HG02884 (cell line): ENCODE measurements at regions not wholly inside any gene's neighbourhood (a gene's known extent, or its start where the extent isn't known, plus 50 kb on each side); places are given as distances from the start of the nearest gene placed in this dataset.
"Not testable (repeated sequence)": the region's sequence is repeated elsewhere in the genome, so short reads cannot be mapped to it uniquely, and the experiment has no call there.

ENCODE experiments used
- ATAC-seq: cut with Tn5 transposase; IDR thresholded peaks from one replicate; pipeline ENCODE4 v1.9.1; 2021; ENCODE audit warnings: mild to moderate bottlenecking, moderate library complexity; ENCODE audit not compliant: unreplicated experiment

- ATAC-seq, result not testable (repeated sequence)
Observed at GRCh38 chr4:30124621-30125020, 595.5 kb upstream of the PCDH7 start.

- ATAC-seq, result no peak
Observed at GRCh38 chr4:30125868-30126267, 594.3 kb upstream of the PCDH7 start.

DNA sequence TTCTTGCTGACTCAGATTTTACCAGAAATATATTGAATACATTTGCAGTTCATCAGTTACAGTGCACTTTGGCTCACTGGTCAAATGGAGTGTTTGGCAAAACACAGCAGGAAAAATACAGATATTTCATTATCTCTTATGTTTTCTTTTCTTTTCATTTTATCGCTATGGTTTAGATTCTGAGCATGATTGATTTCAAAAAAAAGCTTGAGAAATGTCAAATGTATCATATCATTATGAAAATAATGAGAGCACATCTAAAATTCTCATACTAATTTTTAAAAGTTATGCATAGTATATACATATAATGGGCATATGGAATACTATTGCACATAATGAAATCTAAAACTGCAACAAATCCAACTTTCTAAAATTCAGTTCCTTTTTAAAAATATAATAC, 593.8 kb upstream of the PCDH7 start:
- ATAC-seq, result no peak

- ATAC-seq, result not testable (repeated sequence)
Observed at GRCh38 chr4:30148828-30149227, 571.3 kb upstream of the PCDH7 start.

- not testable (repeated sequence) for ATAC-seq
Observed at GRCh38 chr4:30149539-30149938, 570.6 kb upstream of the PCDH7 start.

- no peak for ATAC-seq
Observed at GRCh38 chr4:30153427-30153826, 566.7 kb upstream of the PCDH7 start.

DNA sequence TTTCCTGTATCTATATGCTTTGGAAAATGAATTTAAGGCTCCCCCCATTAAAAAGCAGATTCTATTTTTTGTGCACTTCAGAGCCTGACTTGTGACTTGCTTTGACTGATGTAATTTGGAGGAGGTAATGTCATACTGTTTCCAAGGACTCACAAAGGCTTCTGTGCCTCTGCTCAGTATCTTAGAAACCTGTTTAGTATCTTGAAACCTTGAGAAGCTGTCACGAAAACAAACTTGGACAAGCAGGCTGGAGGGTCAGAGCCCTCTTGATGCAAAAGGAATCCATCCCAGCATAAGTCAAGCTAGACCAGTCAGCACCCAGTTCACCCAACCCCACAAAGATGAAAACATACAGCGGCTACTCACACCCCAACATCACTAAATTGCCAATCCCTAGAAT, 560.0 kb upstream of the PCDH7 start:
- ATAC-seq, result no peak

DNA sequence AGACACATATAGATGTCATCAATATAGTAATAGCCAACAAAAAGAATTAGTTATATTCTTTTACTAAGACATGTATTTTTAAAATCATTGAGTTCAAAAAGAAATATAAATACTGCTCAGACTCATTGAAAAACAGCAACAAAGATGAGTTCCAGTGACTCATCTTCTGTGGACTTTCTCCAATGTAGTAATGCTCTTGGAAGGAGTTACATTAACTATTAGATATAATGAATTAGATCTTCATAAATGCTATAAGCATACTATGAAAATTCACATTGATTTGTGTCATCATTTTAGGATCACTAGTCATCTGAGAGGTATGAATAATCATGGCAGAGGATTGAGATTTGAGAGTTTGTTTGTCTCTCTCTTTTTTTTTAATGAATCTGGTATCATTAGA, 547.8 kb upstream of the PCDH7 start:
- ATAC-seq, result no peak

DNA sequence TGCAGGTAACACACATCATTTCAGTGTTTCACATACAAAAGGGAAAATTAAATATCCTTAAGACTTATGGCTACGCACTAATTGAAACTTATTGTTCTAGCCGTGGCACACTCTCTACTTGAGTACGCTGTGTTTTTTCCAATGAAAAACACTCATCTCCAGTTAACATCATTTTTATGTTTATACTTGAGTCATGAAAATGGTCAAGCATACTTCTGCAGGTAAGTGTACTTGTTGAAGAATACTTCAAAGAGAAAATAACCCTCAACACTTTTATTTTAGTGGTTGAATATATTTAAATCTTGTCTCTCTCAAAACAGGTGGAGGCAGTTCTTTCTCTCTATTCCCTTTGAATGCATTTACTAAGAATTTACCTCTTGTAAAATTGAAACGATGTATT, 538.7 kb upstream of the PCDH7 start:
- no peak for ATAC-seq

DNA sequence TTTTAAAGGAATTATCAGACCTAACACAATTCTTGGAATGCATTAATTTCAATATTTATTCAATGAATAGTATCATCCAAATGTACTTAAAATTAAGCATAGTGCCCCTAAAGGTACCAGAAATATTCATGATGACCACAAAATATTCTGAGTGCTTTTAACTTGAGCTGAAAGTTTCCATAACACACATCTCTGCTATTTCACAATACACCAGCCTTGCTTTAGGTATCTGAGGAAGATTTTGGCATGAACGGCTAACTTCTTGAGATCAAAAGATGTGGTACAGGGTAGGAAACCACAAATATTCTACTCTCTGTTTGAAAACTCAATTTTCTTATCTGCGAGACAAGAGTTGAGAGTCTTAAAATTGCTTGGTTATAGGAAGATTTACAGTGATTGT, 538.3 kb upstream of the PCDH7 start:
- no peak for ATAC-seq

GRCh38 chr4:30182786-30183185, 537.4 kb upstream of the PCDH7 start:
- no peak for ATAC-seq

GRCh38 chr4:30191902-30192301, 528.3 kb upstream of the PCDH7 start:
- no peak for ATAC-seq

- ATAC-seq, result no peak
Observed at GRCh38 chr4:30207389-30207788, 512.8 kb upstream of the PCDH7 start.

- no peak for ATAC-seq
Observed at GRCh38 chr4:30208731-30209435, 511.3 kb upstream of the PCDH7 start.

- ATAC-seq, result not testable (repeated sequence)
Observed at GRCh38 chr4:30215973-30216372, 504.2 kb upstream of the PCDH7 start.

- no peak for ATAC-seq
Observed at GRCh38 chr4:30245140-30245539, 475.0 kb upstream of the PCDH7 start.

DNA sequence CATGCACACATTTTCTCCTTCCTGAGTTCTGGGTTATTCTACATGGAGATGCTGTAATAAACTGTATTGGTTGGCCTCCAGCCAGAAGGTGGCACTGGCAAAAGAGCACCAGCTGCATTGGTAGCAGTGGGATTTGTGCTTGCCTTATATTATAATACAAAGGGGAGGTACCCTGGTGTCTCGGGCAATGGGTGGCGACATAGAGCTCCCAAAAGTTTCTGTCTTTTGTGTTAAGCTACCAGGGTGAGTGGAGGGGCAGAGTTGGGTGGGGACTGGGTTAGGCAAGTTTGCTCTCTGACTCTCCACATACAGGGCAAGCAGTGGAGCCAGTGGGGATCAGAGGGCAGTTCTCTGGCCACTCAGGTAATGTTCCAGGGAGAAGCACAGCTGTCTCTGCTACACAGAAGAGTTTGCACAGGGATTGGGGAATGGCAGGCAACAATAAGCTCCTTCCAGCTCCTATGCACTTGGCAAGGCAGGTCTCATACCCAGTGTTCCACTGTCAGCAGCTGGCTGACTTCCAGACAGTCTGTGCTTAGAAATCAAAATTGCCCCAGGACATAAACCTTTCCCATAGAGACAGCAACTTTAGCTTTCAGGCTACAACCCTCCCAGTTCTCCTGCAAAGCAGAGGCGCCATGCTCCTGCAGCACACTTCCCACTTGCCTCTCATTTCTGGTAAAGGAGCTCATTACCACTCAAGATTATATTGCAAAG, 463.9 kb upstream of the PCDH7 start:
- no peak for ATAC-seq

DNA sequence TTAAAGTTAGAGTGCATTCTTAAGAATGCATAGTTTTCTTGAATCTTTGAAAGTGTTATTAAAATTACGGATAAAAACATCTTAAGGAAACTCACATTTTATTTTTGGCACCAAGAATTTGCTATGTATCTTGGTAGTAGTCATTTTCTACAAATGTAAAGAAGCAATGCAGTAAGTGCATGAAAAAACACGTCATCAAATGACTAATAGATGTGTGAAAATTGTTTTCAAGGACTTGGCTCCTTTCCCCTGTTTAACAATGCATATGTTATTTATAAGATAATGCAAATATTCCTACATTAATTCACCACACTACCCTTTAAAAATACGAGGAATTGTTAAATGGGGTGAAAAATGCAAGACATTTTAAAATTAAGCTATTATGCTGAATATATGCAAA, 461.2 kb upstream of the PCDH7 start:
- ATAC-seq, result no peak

- ATAC-seq, result no peak
Observed at GRCh38 chr4:30262379-30262778, 457.8 kb upstream of the PCDH7 start.

GRCh38 chr4:30264465-30264864, 455.7 kb upstream of the PCDH7 start:
- no peak for ATAC-seq

GRCh38 chr4:30265716-30266115, 454.5 kb upstream of the PCDH7 start:
- ATAC-seq, result no peak

GRCh38 chr4:30268370-30268769, 451.8 kb upstream of the PCDH7 start:
- no peak for ATAC-seq

DNA sequence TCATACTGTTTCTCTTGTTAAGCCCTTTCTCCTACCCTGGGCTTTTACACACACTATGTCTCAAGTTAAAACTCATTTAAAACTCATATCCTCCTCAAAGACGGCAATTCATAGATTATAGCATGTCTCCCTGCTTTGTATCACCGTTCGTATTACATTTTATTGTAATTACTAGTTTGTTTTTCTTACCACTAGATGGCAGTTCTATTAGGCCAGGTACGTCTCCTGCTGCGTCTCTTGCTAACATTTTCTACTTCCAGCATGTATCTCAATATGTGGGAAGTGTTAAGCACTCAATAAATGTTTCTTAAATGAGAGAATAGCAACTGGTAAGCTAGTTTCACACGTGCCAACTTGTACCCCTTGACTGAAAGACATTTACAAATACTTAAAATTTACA, 450.3 kb upstream of the PCDH7 start:
- ATAC-seq, result no peak
